Naive thymus-derived CD4-positive, alpha-beta T cell (primary cell): ENCODE measurements at regions not wholly inside any gene's neighbourhood (a gene's known extent, or its start where the extent isn't known, plus 50 kb on each side); places are given as distances from the start of the nearest gene placed in this dataset.
"Not testable (repeated sequence)": the region's sequence is repeated elsewhere in the genome, so short reads cannot be mapped to it uniquely, and the experiment has no call there.

Source experiments
- ATAC-seq: fragments of 150-1000 bp; cut with Tn5 transposase; 2 replicates; pipeline ENCODE4 v1.10.0; 2021; ENCODE audit warnings: mild to moderate bottlenecking, moderate library complexity
- CTCF ChIA-PET: fragments of 350-600 bp; sonication (Branson Sonifier 250); formaldehyde crosslinking; loops from one replicate; lab custom pipeline; 2021; ENCODE audit warnings: antibody characterized with exemption; lab: Charles Lee
- POLR2A ChIA-PET: fragments of 350-600 bp; sonication (Branson Sonifier 250); formaldehyde crosslinking; loops from one replicate; lab custom pipeline; 2021; ENCODE audit warnings: antibody characterized with exemption, inconsistent platforms; lab: Charles Lee
- DNase-seq, 9 donors: peaks; one replicate each; pipeline versions ENCODE4 v3.0.0 to v3.0.0-alpha.2; 2020 to 2022; ENCODE audit warnings: mixed read lengths in 1 of 9
- H3K27ac ChIP-seq: one replicate; pipeline ENCODE4 v1.7.0; 2013; ENCODE audit warnings: mild to moderate bottlenecking, low read depth, low read length, moderate library complexity
- H3K27me3 ChIP-seq, 2 donors: one replicate each; pipeline ENCODE4 v1.7.0; 2013; ENCODE audit warnings: low read length in 2 of 2, mild to moderate bottlenecking in 2 of 2, moderate library complexity in 2 of 2; ENCODE audit not compliant: control insufficient read depth in 2 of 2, insufficient read depth in 2 of 2
- H3K36me3 ChIP-seq, 3 experiments: 1 replicate in 2 of 3; 2 replicates in 1 of 3; pipeline ENCODE4 v1.7.0; 2013; ENCODE audit warnings: low read length in 3 of 3, mild to moderate bottlenecking in 3 of 3, moderate library complexity in 1 of 3; ENCODE audit not compliant: insufficient read depth in 3 of 3, control insufficient read depth in 2 of 3
- H3K4me1 ChIP-seq, 2 donors: one replicate each; pipeline ENCODE4 v1.7.0; 2013; ENCODE audit warnings: low read length in 2 of 2, mild to moderate bottlenecking in 2 of 2, moderate library complexity in 1 of 2; ENCODE audit not compliant: control insufficient read depth in 2 of 2, insufficient read depth in 2 of 2
- H3K4me3 ChIP-seq: 2 replicates; pipeline ENCODE4 v1.7.0; 2013; ENCODE audit warnings: mild to moderate bottlenecking, low read length
- H3K9me3 ChIP-seq, 3 experiments: 1 replicate in 2 of 3; 2 replicates in 1 of 3; pipeline ENCODE4 v1.7.0; 2013; ENCODE audit warnings: low read length in 3 of 3; ENCODE audit not compliant: control insufficient read depth in 2 of 3
- H3K27ac Mint-ChIP-seq, 9 donors: one replicate each; pipeline ENCODE4 v1.8.0; 2020 to 2022; ENCODE audit warnings: mixed read lengths in 9 of 9, mild to moderate bottlenecking in 8 of 9, moderate library complexity in 5 of 9, inconsistent platforms in 2 of 9
- H3K27me3 Mint-ChIP-seq, 5 donors: one replicate each; pipeline ENCODE4 v1.8.0; 2021 to 2022; ENCODE audit warnings: mixed read lengths in 5 of 5, mild to moderate bottlenecking in 1 of 5
- H3K36me3 Mint-ChIP-seq, 5 donors: one replicate each; pipeline ENCODE4 v1.8.0; 2020 to 2022; ENCODE audit warnings: mixed read lengths in 5 of 5, mild to moderate bottlenecking in 3 of 5, inconsistent platforms in 1 of 5
- H3K4me1 Mint-ChIP-seq, 7 donors: one replicate each; pipeline ENCODE4 v1.8.0; 2020 to 2022; ENCODE audit warnings: mixed read lengths in 7 of 7, mild to moderate bottlenecking in 3 of 7, inconsistent platforms in 1 of 7
- H3K4me3 Mint-ChIP-seq, 10 donors: one replicate each; pipeline ENCODE4 v1.8.0; 2020 to 2022; ENCODE audit warnings: mild to moderate bottlenecking in 10 of 10, mixed read lengths in 10 of 10, moderate library complexity in 6 of 10, inconsistent platforms in 2 of 10
- H3K9me3 Mint-ChIP-seq, 11 donors: one replicate each; pipeline ENCODE4 v1.8.0; 2020 to 2022; ENCODE audit warnings: mixed read lengths in 11 of 11, mild to moderate bottlenecking in 4 of 11, inconsistent platforms in 1 of 11, moderate library complexity in 1 of 11
- intact Hi-C, 2 donors: fragments of 100-400 bp; cut with micrococcal nuclease; formaldehyde crosslinking; loops; one replicate each; pipeline ENCODE4 v1.15.1; 2023

- H3K9me3 ChIP-seq = no peaks in the 10 kb centered on the region
- ChIA-PET CTCF (no interaction called here), POLR2A (no interaction called here)
- Mint-ChIP-seq H3K4me3 (no peak overlapping the region), H3K4me1 (no peaks in the 10 kb centered on the region), H3K27me3 (peaks cover 0 to 5% (median 0%) of the 10 kb centered on the region in 5 donors), H3K9me3 (peaks cover 0 to 4% (median 0%) of the 10 kb centered on the region in 11 donors), H3K36me3 (no peaks in the 10 kb centered on the region), H3K27ac (no peak overlapping the region)
- H3K4me3 ChIP-seq = no peak overlapping the region
- intact Hi-C loops = no loop called here
- H3K27me3 ChIP-seq = no peaks in the 10 kb centered on the region
- no peaks in the 10 kb centered on the region for H3K36me3 ChIP-seq
- H3K4me1 ChIP-seq = no peaks in the 10 kb centered on the region
- no peak for DNase-seq
- no peak overlapping the region for H3K27ac ChIP-seq
- no peak for ATAC-seq
These were observed 499.9 kb upstream of the LMCD1 start for GRCh38 chr3:8001712-8002111.

DNA sequence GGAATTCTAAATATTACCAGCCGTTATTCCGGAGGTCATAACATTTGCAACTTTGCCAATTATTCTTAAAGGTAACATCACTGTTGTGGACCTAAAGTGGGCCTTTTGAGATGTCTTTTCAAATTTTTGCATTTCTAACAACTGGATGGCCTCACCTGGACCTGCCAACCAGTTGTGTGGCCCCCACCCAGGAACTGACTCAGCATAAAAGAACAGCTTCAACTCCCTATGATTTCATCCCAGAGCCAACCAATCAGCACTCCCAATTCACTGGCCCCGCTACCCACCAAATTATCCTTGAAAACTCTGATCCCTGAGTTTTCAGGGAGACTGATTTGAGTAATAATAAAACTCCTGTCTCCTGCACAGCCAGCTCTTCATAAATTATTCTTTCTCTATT is 489.7 kb upstream of the LMCD1 start:
- CTCF ChIA-PET = interaction anchor here (0.6 kb wide), 1 partner anchor 101 kb away, joined by 4 read pairs; no protein-coding TSS in a partner anchor
- Mint-ChIP-seq H3K36me3 (peaks cover 0 to 4% (median 0%) of the 10 kb centered on the region in 5 donors), H3K27ac (peak overlapping the region in 1 of 9 donors; percentile 53), H3K4me1 (peaks cover 0 to 6% (median 0%) of the 10 kb centered on the region in 7 donors), H3K4me3 (no peak overlapping the region), H3K9me3 (peaks cover 0 to 22% (median 2%) of the 10 kb centered on the region in 11 donors), H3K27me3 (no peaks in the 10 kb centered on the region)
- intact Hi-C loops = no loop called here
- POLR2A ChIA-PET = no interaction called here
- Histone ChIP-seq H3K27me3 (no peaks in the 10 kb centered on the region), H3K4me1 (no peaks in the 10 kb centered on the region), H3K9me3 (no peaks in the 10 kb centered on the region), H3K27ac (no peak overlapping the region), H3K36me3 (no peaks in the 10 kb centered on the region), H3K4me3 (no peak overlapping the region)
- DNase-seq (no peak), ATAC-seq (no peak)

DNA sequence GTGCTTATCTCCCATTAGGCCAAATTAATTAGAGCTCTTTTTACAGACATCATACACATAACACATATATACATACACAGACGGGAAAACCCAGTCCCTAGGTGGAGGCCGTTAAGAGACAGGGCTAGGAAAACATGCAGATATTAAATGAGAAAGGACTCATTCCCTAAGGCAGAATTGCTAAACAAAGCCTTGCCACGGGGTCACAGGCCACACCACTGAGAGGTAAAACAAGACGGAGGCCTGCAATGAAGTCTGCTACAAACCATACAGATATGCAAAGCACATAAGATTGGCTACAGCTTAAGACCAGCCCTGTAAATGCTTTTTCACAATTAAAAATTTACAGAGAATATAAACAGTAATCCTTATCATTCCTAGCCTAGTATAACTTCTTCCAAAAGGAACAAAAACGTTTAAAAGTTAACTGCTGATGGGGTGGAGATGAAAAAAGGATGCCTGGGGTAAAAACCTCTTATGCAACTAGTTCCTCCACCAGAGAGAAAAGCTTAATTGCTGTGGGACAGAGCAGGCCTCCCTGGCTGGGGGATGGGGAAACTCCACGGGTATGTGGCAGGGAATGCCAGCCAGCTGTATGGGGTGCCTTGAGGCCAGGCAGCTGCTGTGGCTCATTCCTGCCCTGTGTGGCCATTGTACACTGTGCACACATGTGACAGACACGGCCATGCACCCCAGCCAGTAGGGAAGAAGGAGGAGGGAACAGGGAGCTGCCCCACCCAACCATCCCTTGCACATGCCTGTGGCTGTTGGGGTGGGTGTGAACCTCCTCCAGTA is 481.4 kb upstream of the LMCD1 start:
- Histone ChIP-seq H3K9me3 (no peaks in the 10 kb centered on the region), H3K4me1 (no peaks in the 10 kb centered on the region), H3K27ac (no peak overlapping the region), H3K4me3 (no peak overlapping the region), H3K27me3 (no peaks in the 10 kb centered on the region), H3K36me3 (no peaks in the 10 kb centered on the region)
- no peak for DNase-seq
- intact Hi-C loops = no loop called here
- POLR2A ChIA-PET = no interaction called here
- CTCF ChIA-PET = no interaction called here
- Mint-ChIP-seq H3K36me3 (peaks cover 0 to 3% (median 0%) of the 10 kb centered on the region in 5 donors), H3K27ac (no peak overlapping the region), H3K4me1 (no peaks in the 10 kb centered on the region), H3K9me3 (peaks cover 0 to 47% (median 18%) of the 10 kb centered on the region in 11 donors), H3K4me3 (no peak overlapping the region), H3K27me3 (no peaks in the 10 kb centered on the region)
- no peak for ATAC-seq

GRCh38 chr3:8027954-8028353 is 473.7 kb upstream of the LMCD1 start:
- no peaks in the 10 kb centered on the region for H3K4me1 Mint-ChIP-seq
- CTCF ChIA-PET = no interaction called here

DNA sequence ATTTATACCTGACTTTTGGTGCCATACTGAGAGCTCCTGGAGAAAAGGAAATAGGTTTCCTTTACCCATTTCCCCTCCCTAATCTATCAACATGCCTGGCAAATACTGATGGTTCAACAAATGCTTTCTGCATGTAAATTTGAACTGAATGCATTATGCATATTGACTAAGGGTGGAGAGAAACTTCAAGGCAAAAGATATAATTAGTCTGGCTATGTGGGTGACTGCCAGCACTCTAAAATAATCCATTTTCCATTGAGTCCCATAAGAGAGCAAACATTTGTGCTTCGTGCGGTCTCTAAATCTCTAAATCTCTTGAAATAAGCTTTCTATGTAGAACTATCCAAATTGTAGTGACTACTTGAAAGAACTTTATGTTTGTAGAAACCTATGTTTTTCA is 451.3 kb upstream of the LMCD1 start:
- no peaks in the 10 kb centered on the region for H3K36me3 Mint-ChIP-seq
- ChIA-PET CTCF (no interaction called here), POLR2A (no interaction called here)
- ATAC-seq = no peak
- H3K9me3 Mint-ChIP-seq = peaks cover 0 to 12% (median 0%) of the 10 kb centered on the region in 11 donors
- H3K4me3 Mint-ChIP-seq = no peak overlapping the region
- H3K4me3 ChIP-seq = no peak overlapping the region
- no peaks in the 10 kb centered on the region for H3K9me3 ChIP-seq
- intact Hi-C loops = no loop called here
- H3K4me1 ChIP-seq = no peaks in the 10 kb centered on the region
- DNase-seq = no peak
- no peaks in the 10 kb centered on the region for H3K4me1 Mint-ChIP-seq
- H3K36me3 ChIP-seq = no peaks in the 10 kb centered on the region
- H3K27me3 ChIP-seq = no peaks in the 10 kb centered on the region
- no peaks in the 10 kb centered on the region for H3K27me3 Mint-ChIP-seq
- H3K27ac ChIP-seq = no peak overlapping the region
- no peak overlapping the region for H3K27ac Mint-ChIP-seq

More at GRCh38 chr3:8027954-8028353, 473.7 kb upstream of the LMCD1 start:
- H3K4me3 Mint-ChIP-seq = no peak overlapping the region
- peaks cover 0 to 6% (median 0%) of the 10 kb centered on the region in 5 donors for H3K36me3 Mint-ChIP-seq
- H3K4me1 ChIP-seq = no peaks in the 10 kb centered on the region
- ATAC-seq (no peak), DNase-seq (no peak)
- H3K9me3 ChIP-seq = no peaks in the 10 kb centered on the region
- peaks cover 0 to 18% (median 6%) of the 10 kb centered on the region in 11 donors for H3K9me3 Mint-ChIP-seq
- intact Hi-C loops = no loop called here
- H3K27me3 Mint-ChIP-seq = peaks cover 0 to 4% (median 0%) of the 10 kb centered on the region in 5 donors
- no peaks in the 10 kb centered on the region for H3K36me3 ChIP-seq
- POLR2A ChIA-PET = no interaction called here
- no peak overlapping the region for H3K27ac ChIP-seq
- no peaks in the 10 kb centered on the region for H3K27me3 ChIP-seq
- no peak overlapping the region for H3K4me3 ChIP-seq
- H3K27ac Mint-ChIP-seq = no peak overlapping the region

GRCh38 chr3:8052659-8053058 is 449.0 kb upstream of the LMCD1 start:
- intact Hi-C loops = no loop called here
- Histone ChIP-seq H3K9me3 (no peaks in the 10 kb centered on the region), H3K27ac (no peak overlapping the region), H3K27me3 (no peaks in the 10 kb centered on the region), H3K4me1 (no peaks in the 10 kb centered on the region), H3K36me3 (no peaks in the 10 kb centered on the region), H3K4me3 (no peak overlapping the region)
- Mint-ChIP-seq H3K27me3 (no peaks in the 10 kb centered on the region), H3K4me1 (no peaks in the 10 kb centered on the region), H3K4me3 (no peak overlapping the region), H3K9me3 (peaks cover 0 to 12% (median 1%) of the 10 kb centered on the region in 11 donors), H3K36me3 (no peaks in the 10 kb centered on the region), H3K27ac (no peak overlapping the region)
- ChIA-PET POLR2A (no interaction called here), CTCF (interaction anchor here (0.5 kb wide), 1 partner anchor 13 kb away, joined by 3 read pairs; no protein-coding TSS in a partner anchor)
- DNase-seq (no peak), ATAC-seq (no peak)

- H3K4me1 Mint-ChIP-seq, H3K4me1 ChIP-seq, DNase-seq, POLR2A ChIA-PET, H3K27ac Mint-ChIP-seq, H3K9me3 ChIP-seq, CTCF ChIA-PET, H3K27ac ChIP-seq, H3K36me3 ChIP-seq, intact Hi-C loops, H3K27me3 ChIP-seq, H3K4me3 Mint-ChIP-seq, H3K4me3 ChIP-seq, H3K27me3 Mint-ChIP-seq, ATAC-seq, H3K36me3 Mint-ChIP-seq: not testable (repeated sequence)
- peaks cover 0 to 11% (median 6%) of the 10 kb centered on the region in 11 donors for H3K9me3 Mint-ChIP-seq
These were observed 433.5 kb upstream of the LMCD1 start for GRCh38 chr3:8068135-8068534.
